ENCODE measurements at regions not wholly inside any gene's neighbourhood (a gene's known extent, or its start where the extent isn't known, plus 50 kb on each side); places are given as distances from the start of the nearest gene placed in this dataset.
A peak's percentile ranks its signal among the peaks of the same experiment; 100 is the strongest.

GRCh38 chr1:110816945-110817344, 56.0 kb upstream of the CD53 start:
- no peak for DNase-seq

- DNase-seq = no peak
These were observed 61.4 kb upstream of the CD53 start for GRCh38 chr1:110811529-110811928.

GRCh38 chr1:110800079-110800478, 72.9 kb upstream of the CD53 start:
- DNase-seq = no peak

GRCh38 chr1:110798691-110799256, 74.2 kb upstream of the CD53 start:
- DNase-seq = no peak

- DNase-seq = no peak
These were observed 84.3 kb upstream of the CD53 start for GRCh38 chr1:110788673-110789072.

- no peak for DNase-seq
These were observed 85.4 kb upstream of the CD53 start for GRCh38 chr1:110787328-110788071.

GRCh38 chr1:110786802-110787327, 86.1 kb upstream of the CD53 start:
- no peak for DNase-seq

- DNase-seq = no peak
These were observed 87.3 kb upstream of the CD53 start for GRCh38 chr1:110785612-110786011.

- no peak for DNase-seq
These were observed 87.9 kb upstream of the CD53 start for GRCh38 chr1:110785055-110785454.

GRCh38 chr1:110783292-110783918, 89.5 kb upstream of the CD53 start:
- DNase-seq = peak in 1 of 4 experiments; percentile 12

- DNase-seq = no peak
These were observed 91.4 kb upstream of the CD53 start for GRCh38 chr1:110781525-110781924.

GRCh38 chr1:110780600-110781484, 92.1 kb upstream of the CD53 start:
- peak; percentile 11 to 53 (median 36) for DNase-seq

GRCh38 chr1:110779636-110780035, 93.3 kb upstream of the CD53 start:
- no peak for DNase-seq

- no peak for DNase-seq
These were observed 94.1 kb upstream of the CD53 start for GRCh38 chr1:110778821-110779220.

- DNase-seq = no peak
These were observed 95.7 kb upstream of the CD53 start for GRCh38 chr1:110777228-110777627.

GRCh38 chr1:110774398-110774797, 98.5 kb upstream of the CD53 start:
- DNase-seq = no peak

- no peak for DNase-seq
These were observed 99.1 kb upstream of the KCNA3 start for GRCh38 chr1:110773813-110774212.

GRCh38 chr1:110771245-110772022, 96.7 kb upstream of the KCNA3 start:
- no peak for DNase-seq

GRCh38 chr1:110770832-110771231, 96.1 kb upstream of the KCNA3 start:
- no peak for DNase-seq

GRCh38 chr1:110768605-110769004, 93.9 kb upstream of the KCNA3 start:
- DNase-seq = no peak

- no peak for DNase-seq
These were observed 91.6 kb upstream of the KCNA3 start for GRCh38 chr1:110766336-110766647.

GRCh38 chr1:110765640-110766335, 91.0 kb upstream of the KCNA3 start:
- DNase-seq = peak in 1 of 4 experiments; percentile 26

Data from activated naive CD4-positive, alpha-beta T cell (primary cell).